ENCODE measurements at regions not wholly inside any gene's neighbourhood (a gene's known extent, or its start where the extent isn't known, plus 50 kb on each side); places are given as distances from the start of the nearest gene placed in this dataset.

GRCh38 chr2:2845806-2846315, 514.8 kb upstream of the MYT1L start:
- TF ChIP-seq, protein P1, sequence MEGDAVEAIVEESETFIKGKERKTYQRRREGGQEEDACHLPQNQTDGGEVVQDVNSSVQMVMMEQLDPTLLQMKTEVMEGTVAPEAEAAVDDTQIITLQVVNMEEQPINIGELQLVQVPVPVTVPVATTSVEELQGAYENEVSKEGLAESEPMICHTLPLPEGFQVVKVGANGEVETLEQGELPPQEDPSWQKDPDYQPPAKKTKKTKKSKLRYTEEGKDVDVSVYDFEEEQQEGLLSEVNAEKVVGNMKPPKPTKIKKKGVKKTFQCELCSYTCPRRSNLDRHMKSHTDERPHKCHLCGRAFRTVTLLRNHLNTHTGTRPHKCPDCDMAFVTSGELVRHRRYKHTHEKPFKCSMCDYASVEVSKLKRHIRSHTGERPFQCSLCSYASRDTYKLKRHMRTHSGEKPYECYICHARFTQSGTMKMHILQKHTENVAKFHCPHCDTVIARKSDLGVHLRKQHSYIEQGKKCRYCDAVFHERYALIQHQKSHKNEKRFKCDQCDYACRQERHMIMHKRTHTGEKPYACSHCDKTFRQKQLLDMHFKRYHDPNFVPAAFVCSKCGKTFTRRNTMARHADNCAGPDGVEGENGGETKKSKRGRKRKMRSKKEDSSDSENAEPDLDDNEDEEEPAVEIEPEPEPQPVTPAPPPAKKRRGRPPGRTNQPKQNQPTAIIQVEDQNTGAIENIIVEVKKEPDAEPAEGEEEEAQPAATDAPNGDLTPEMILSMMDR (IDR thresholded peaks at IDR 0.05; ENCODE audit: control extremely low read depth in 1 of 3, insufficient read depth in 1 of 3, low read depth in 1 of 3, low read length in 3 of 3), result no peak
- TF ChIP-seq, protein P2, sequence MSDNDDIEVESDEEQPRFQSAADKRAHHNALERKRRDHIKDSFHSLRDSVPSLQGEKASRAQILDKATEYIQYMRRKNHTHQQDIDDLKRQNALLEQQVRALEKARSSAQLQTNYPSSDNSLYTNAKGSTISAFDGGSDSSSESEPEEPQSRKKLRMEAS (IDR thresholded peaks at IDR 0.05), result no peak
- TF ChIP-seq ZNF274 (IDR thresholded peaks at IDR 0.05; ENCODE audit: borderline replicate concordance, extremely low read depth, low read length), result no peak
- TF ChIP-seq CHD2 (IDR thresholded peaks at IDR 0.05; ENCODE audit: low read length), result no peak
- no peak for TF ChIP-seq GABPA (IDR thresholded peaks at IDR 0.05; ENCODE audit: borderline replicate concordance, insufficient read depth, low read length)
- no peak for TF ChIP-seq POLR2A (IDR thresholded peaks at IDR 0.05; ENCODE audit: control extremely low read depth in 1 of 2, low read depth in 2 of 2, low read length in 2 of 2)
- TF ChIP-seq, protein P3, sequence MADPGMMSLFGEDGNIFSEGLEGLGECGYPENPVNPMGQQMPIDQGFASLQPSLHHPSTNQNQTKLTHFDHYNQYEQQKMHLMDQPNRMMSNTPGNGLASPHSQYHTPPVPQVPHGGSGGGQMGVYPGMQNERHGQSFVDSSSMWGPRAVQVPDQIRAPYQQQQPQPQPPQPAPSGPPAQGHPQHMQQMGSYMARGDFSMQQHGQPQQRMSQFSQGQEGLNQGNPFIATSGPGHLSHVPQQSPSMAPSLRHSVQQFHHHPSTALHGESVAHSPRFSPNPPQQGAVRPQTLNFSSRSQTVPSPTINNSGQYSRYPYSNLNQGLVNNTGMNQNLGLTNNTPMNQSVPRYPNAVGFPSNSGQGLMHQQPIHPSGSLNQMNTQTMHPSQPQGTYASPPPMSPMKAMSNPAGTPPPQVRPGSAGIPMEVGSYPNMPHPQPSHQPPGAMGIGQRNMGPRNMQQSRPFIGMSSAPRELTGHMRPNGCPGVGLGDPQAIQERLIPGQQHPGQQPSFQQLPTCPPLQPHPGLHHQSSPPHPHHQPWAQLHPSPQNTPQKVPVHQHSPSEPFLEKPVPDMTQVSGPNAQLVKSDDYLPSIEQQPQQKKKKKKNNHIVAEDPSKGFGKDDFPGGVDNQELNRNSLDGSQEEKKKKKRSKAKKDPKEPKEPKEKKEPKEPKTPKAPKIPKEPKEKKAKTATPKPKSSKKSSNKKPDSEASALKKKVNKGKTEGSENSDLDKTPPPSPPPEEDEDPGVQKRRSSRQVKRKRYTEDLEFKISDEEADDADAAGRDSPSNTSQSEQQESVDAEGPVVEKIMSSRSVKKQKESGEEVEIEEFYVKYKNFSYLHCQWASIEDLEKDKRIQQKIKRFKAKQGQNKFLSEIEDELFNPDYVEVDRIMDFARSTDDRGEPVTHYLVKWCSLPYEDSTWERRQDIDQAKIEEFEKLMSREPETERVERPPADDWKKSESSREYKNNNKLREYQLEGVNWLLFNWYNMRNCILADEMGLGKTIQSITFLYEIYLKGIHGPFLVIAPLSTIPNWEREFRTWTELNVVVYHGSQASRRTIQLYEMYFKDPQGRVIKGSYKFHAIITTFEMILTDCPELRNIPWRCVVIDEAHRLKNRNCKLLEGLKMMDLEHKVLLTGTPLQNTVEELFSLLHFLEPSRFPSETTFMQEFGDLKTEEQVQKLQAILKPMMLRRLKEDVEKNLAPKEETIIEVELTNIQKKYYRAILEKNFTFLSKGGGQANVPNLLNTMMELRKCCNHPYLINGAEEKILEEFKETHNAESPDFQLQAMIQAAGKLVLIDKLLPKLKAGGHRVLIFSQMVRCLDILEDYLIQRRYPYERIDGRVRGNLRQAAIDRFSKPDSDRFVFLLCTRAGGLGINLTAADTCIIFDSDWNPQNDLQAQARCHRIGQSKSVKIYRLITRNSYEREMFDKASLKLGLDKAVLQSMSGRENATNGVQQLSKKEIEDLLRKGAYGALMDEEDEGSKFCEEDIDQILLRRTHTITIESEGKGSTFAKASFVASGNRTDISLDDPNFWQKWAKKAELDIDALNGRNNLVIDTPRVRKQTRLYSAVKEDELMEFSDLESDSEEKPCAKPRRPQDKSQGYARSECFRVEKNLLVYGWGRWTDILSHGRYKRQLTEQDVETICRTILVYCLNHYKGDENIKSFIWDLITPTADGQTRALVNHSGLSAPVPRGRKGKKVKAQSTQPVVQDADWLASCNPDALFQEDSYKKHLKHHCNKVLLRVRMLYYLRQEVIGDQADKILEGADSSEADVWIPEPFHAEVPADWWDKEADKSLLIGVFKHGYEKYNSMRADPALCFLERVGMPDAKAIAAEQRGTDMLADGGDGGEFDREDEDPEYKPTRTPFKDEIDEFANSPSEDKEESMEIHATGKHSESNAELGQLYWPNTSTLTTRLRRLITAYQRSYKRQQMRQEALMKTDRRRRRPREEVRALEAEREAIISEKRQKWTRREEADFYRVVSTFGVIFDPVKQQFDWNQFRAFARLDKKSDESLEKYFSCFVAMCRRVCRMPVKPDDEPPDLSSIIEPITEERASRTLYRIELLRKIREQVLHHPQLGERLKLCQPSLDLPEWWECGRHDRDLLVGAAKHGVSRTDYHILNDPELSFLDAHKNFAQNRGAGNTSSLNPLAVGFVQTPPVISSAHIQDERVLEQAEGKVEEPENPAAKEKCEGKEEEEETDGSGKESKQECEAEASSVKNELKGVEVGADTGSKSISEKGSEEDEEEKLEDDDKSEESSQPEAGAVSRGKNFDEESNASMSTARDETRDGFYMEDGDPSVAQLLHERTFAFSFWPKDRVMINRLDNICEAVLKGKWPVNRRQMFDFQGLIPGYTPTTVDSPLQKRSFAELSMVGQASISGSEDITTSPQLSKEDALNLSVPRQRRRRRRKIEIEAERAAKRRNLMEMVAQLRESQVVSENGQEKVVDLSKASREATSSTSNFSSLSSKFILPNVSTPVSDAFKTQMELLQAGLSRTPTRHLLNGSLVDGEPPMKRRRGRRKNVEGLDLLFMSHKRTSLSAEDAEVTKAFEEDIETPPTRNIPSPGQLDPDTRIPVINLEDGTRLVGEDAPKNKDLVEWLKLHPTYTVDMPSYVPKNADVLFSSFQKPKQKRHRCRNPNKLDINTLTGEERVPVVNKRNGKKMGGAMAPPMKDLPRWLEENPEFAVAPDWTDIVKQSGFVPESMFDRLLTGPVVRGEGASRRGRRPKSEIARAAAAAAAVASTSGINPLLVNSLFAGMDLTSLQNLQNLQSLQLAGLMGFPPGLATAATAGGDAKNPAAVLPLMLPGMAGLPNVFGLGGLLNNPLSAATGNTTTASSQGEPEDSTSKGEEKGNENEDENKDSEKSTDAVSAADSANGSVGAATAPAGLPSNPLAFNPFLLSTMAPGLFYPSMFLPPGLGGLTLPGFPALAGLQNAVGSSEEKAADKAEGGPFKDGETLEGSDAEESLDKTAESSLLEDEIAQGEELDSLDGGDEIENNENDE (IDR thresholded peaks at IDR 0.05; ENCODE audit: insufficient replicate concordance, low read length), result no peak
- TF ChIP-seq EP300 (IDR thresholded peaks at IDR 0.05; ENCODE audit: borderline replicate concordance in 1 of 2, low read depth in 2 of 2, low read length in 2 of 2), result no peak
- TF ChIP-seq SAP30 (IDR thresholded peaks at IDR 0.05; ENCODE audit: insufficient read depth, insufficient replicate concordance, low read length), result no peak
- TF ChIP-seq JUN (IDR thresholded peaks at IDR 0.05; ENCODE audit: low read depth, low read length), result no peak
- TF ChIP-seq SP2 (IDR thresholded peaks at IDR 0.05; ENCODE audit: low read length), result no peak
- TF ChIP-seq POLR2AphosphoS5 (IDR thresholded peaks at IDR 0.05; ENCODE audit: low read depth, low read length), result no peak
- TF ChIP-seq ASH2L (IDR thresholded peaks at IDR 0.05; ENCODE audit: low read length), result no peak

All from H1 (cell line).